DND-41 (cell line): ENCODE measurements at regions not wholly inside any gene's neighbourhood (a gene's known extent, or its start where the extent isn't known, plus 50 kb on each side); places are given as distances from the start of the nearest gene placed in this dataset.

Source experiments
- ATAC-seq: fragments of 200-7000 bp; cut with Tn5 transposase; 3 replicates; pipeline ENCODE4 v1.9.1; 2021; ENCODE audit warnings: low read depth; ENCODE audit not compliant: insufficient read depth
- DNase-seq: peaks from one replicate; pipeline ENCODE4 v3.0.0-alpha.2; 2020
- H2AFZ ChIP-seq: 2 replicates; pipeline ENCODE4 v1.6.0; 2012; ENCODE audit warnings: low read depth, low read length
- H3K27ac ChIP-seq: 2 replicates; pipeline ENCODE4 v1.5.1; 2012; ENCODE audit warnings: low read length, inconsistent platforms
- H3K27me3 ChIP-seq: fragments of 200-600 bp; sonication (generic); 2 replicates; pipeline ENCODE4 v1.6.0; 2012; ENCODE audit warnings: low read length, mild to moderate bottlenecking, inconsistent platforms; ENCODE audit not compliant: insufficient read depth, poor library complexity
- H3K36me3 ChIP-seq: 2 replicates; pipeline ENCODE4 v1.5.1; 2012; ENCODE audit warnings: low read length, inconsistent platforms; ENCODE audit not compliant: insufficient read depth
- H3K4me1 ChIP-seq: 2 replicates; pipeline ENCODE4 v1.5.1; 2012; ENCODE audit warnings: mild to moderate bottlenecking, low read length; ENCODE audit not compliant: insufficient read depth
- H3K4me2 ChIP-seq: 2 replicates; pipeline ENCODE4 v1.6.0; 2012; ENCODE audit warnings: mild to moderate bottlenecking, moderate library complexity, low read length, inconsistent platforms; ENCODE audit not compliant: insufficient read depth
- H3K4me3 ChIP-seq, 2 experiments: fragments of 200-600 bp in 1 of 2; shearing (Covaris generic) in 1 of 2; 2 replicates each; pipeline ENCODE4 v1.5.1; 2012 to 2016; ENCODE audit warnings: inconsistent platforms in 2 of 2, low read length in 2 of 2, mild to moderate bottlenecking in 2 of 2, low read depth in 1 of 2, moderate library complexity in 1 of 2
- H3K79me2 ChIP-seq: 2 replicates; pipeline ENCODE4 v1.6.0; 2012; ENCODE audit warnings: low read length, inconsistent platforms; ENCODE audit not compliant: insufficient read depth
- H3K9ac ChIP-seq: 2 replicates; pipeline ENCODE4 v1.6.0; 2012; ENCODE audit warnings: low read depth, mild to moderate bottlenecking, inconsistent platforms, low read length, moderate library complexity
- H3K9me3 ChIP-seq: 2 replicates; pipeline ENCODE4 v1.5.1; 2012; ENCODE audit warnings: low read length, moderate library complexity, mild to moderate bottlenecking, inconsistent platforms; ENCODE audit not compliant: insufficient read depth, severe bottlenecking
- H4K20me1 ChIP-seq: 2 replicates; pipeline ENCODE4 v1.6.0; 2012; ENCODE audit warnings: low read length; ENCODE audit not compliant: insufficient read depth
- CTCF ChIP-seq: IDR thresholded peaks from 2 replicates; pipeline ENCODE4 v1.5.1; 2012; ENCODE audit warnings: borderline replicate concordance, low read length, moderate library complexity, mild to moderate bottlenecking; ENCODE audit not compliant: poor library complexity, severe bottlenecking; ENCODE audit errors: extremely low read depth
- EZH2 ChIP-seq: IDR thresholded peaks from 3 replicates; pipeline ENCODE4 v1.6.1; 2012; ENCODE audit warnings: borderline replicate concordance, low read depth, mild to moderate bottlenecking, moderate library complexity, low read length, inconsistent platforms; ENCODE audit not compliant: severe bottlenecking

GRCh38 chr16:11479916-11480315, 106.8 kb downstream of the LITAF start:
- Histone ChIP-seq H3K79me2 (no peaks in the 10 kb centered on the region), H3K27ac (no peak overlapping the region), H3K4me3 (no peak overlapping the region), H3K9me3 (peaks cover 2% of the 10 kb centered on the region), H4K20me1 (no peaks in the 10 kb centered on the region), H3K4me1 (no peaks in the 10 kb centered on the region), H3K27me3 (no peaks in the 10 kb centered on the region), H3K36me3 (no peaks in the 10 kb centered on the region), H3K4me2 (no peak overlapping the region), H3K9ac (no peak overlapping the region), H2AFZ (no peak overlapping the region)
- DNase-seq (no peak), ATAC-seq (no peak)
- TF ChIP-seq EZH2 (no peak), CTCF (no peak)

GRCh38 chr16:11480634-11481033, 106.1 kb downstream of the LITAF start:
- H3K9me3 ChIP-seq = peaks cover 2% of the 10 kb centered on the region
- DNase-seq (no peak), ATAC-seq (no peak)
- H4K20me1 ChIP-seq = no peaks in the 10 kb centered on the region
- H3K9ac ChIP-seq = no peak overlapping the region
- no peaks in the 10 kb centered on the region for H3K27me3 ChIP-seq
- H3K79me2 ChIP-seq = no peaks in the 10 kb centered on the region
- H3K27ac ChIP-seq = no peak overlapping the region
- H3K4me1 ChIP-seq = no peaks in the 10 kb centered on the region
- H2AFZ ChIP-seq = no peak overlapping the region
- H3K36me3 ChIP-seq = no peaks in the 10 kb centered on the region
- no peak for TF ChIP-seq EZH2
- TF ChIP-seq CTCF = no peak
- no peak overlapping the region for H3K4me3 ChIP-seq
- no peak overlapping the region for H3K4me2 ChIP-seq

GRCh38 chr16:11481987-11482386, 104.7 kb downstream of the LITAF start:
- TF ChIP-seq EZH2 = no peak
- TF ChIP-seq CTCF = no peak
- Histone ChIP-seq H3K4me1 (no peaks in the 10 kb centered on the region), H3K9me3 (peaks cover 2% of the 10 kb centered on the region), H3K27ac (no peak overlapping the region), H3K4me2 (no peak overlapping the region), H3K36me3 (no peaks in the 10 kb centered on the region), H3K4me3 (no peak overlapping the region), H2AFZ (no peak overlapping the region), H3K27me3 (no peaks in the 10 kb centered on the region), H4K20me1 (no peaks in the 10 kb centered on the region), H3K9ac (no peak overlapping the region), H3K79me2 (no peaks in the 10 kb centered on the region)
- ATAC-seq (no peak), DNase-seq (no peak)
